ENCODE measurements at regions not wholly inside any gene's neighbourhood (a gene's known extent, or its start where the extent isn't known, plus 50 kb on each side); places are given as distances from the start of the nearest gene placed in this dataset.

GRCh38 chr3:103889675-103890074 lies 1454.9 kb downstream of the ZPLD1 start:
- no peak for TF ChIP-seq EP300 (IDR thresholded peaks at IDR 0.05; ENCODE audit: borderline replicate concordance in 1 of 2, low read depth in 2 of 2, low read length in 2 of 2)
- TF ChIP-seq CTCF (IDR thresholded peaks at IDR 0.05; ENCODE audit: control extremely low read depth in 1 of 3, insufficient read depth in 1 of 3, low read depth in 1 of 3, low read length in 3 of 3), result no peak
- TF ChIP-seq RAD21 (IDR thresholded peaks at IDR 0.05 in 1 of 2, conservative IDR thresholded peaks at IDR 0.05 in 1 of 2; ENCODE audit: low read depth in 2 of 2, low read length in 2 of 2), result no peak
- TF ChIP-seq MAFK (IDR thresholded peaks at IDR 0.05; ENCODE audit: low read depth, low read length), result no peak
- TF ChIP-seq POLR2AphosphoS5 (IDR thresholded peaks at IDR 0.05; ENCODE audit: low read depth, low read length), result no peak
- TF ChIP-seq RFX5 (IDR thresholded peaks at IDR 0.05; ENCODE audit: borderline replicate concordance, low read depth, low read length), result no peak
- no peak for TF ChIP-seq TCF12 (IDR thresholded peaks at IDR 0.05; ENCODE audit: low read depth, low read length)
- no peak for TF ChIP-seq ZNF274 (IDR thresholded peaks at IDR 0.05; ENCODE audit: borderline replicate concordance, extremely low read depth, low read length)
- TF ChIP-seq EZH2 (IDR thresholded peaks at IDR 0.05; ENCODE audit: low read depth, low read length, severe bottlenecking), result no peak
